ENCODE measurements at regions not wholly inside any gene's neighbourhood (a gene's known extent, or its start where the extent isn't known, plus 50 kb on each side); places are given as distances from the start of the nearest gene placed in this dataset.

DNA sequence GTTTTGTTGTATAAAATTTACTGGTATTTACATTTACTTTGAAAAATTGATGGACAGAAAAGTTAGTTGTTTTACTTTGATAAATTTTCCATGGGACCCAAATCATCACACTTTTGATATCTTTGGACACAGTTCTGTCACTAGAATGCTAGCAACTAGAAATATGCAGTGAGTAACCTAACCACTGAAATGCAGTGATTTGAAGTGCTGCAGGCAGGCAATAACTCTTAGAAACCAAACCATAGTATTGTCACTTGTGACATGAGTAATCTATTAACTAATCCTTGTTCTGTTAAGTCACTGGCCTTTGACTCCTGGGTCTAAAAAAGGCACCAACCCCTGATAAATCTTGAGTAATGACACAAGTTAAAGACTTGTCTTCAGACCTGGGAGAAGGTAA is 620.0 kb upstream of the ATXN8OS start:
- TF ChIP-seq, protein P1, sequence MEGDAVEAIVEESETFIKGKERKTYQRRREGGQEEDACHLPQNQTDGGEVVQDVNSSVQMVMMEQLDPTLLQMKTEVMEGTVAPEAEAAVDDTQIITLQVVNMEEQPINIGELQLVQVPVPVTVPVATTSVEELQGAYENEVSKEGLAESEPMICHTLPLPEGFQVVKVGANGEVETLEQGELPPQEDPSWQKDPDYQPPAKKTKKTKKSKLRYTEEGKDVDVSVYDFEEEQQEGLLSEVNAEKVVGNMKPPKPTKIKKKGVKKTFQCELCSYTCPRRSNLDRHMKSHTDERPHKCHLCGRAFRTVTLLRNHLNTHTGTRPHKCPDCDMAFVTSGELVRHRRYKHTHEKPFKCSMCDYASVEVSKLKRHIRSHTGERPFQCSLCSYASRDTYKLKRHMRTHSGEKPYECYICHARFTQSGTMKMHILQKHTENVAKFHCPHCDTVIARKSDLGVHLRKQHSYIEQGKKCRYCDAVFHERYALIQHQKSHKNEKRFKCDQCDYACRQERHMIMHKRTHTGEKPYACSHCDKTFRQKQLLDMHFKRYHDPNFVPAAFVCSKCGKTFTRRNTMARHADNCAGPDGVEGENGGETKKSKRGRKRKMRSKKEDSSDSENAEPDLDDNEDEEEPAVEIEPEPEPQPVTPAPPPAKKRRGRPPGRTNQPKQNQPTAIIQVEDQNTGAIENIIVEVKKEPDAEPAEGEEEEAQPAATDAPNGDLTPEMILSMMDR (IDR thresholded peaks at IDR 0.05), result no peak
- TF ChIP-seq, protein P2, sequence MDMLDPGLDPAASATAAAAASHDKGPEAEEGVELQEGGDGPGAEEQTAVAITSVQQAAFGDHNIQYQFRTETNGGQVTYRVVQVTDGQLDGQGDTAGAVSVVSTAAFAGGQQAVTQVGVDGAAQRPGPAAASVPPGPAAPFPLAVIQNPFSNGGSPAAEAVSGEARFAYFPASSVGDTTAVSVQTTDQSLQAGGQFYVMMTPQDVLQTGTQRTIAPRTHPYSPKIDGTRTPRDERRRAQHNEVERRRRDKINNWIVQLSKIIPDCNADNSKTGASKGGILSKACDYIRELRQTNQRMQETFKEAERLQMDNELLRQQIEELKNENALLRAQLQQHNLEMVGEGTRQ (IDR thresholded peaks at IDR 0.05), result no peak
- TF ChIP-seq, protein P3, sequence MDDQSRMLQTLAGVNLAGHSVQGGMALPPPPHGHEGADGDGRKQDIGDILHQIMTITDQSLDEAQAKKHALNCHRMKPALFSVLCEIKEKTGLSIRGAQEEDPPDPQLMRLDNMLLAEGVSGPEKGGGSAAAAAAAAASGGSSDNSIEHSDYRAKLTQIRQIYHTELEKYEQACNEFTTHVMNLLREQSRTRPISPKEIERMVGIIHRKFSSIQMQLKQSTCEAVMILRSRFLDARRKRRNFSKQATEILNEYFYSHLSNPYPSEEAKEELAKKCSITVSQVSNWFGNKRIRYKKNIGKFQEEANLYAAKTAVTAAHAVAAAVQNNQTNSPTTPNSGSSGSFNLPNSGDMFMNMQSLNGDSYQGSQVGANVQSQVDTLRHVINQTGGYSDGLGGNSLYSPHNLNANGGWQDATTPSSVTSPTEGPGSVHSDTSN (IDR thresholded peaks at IDR 0.05), result no peak
- TF ChIP-seq KDM5A (IDR thresholded peaks at IDR 0.05) (no peak), EP300 (IDR thresholded peaks at IDR 0.05) (no peak), POLR2A (IDR thresholded peaks at IDR 0.05; ENCODE audit: low read length) (no peak), CHD2 (IDR thresholded peaks at IDR 0.05; ENCODE audit: low read length, partially characterized antibody) (no peak)
- TF ChIP-seq, protein P4, sequence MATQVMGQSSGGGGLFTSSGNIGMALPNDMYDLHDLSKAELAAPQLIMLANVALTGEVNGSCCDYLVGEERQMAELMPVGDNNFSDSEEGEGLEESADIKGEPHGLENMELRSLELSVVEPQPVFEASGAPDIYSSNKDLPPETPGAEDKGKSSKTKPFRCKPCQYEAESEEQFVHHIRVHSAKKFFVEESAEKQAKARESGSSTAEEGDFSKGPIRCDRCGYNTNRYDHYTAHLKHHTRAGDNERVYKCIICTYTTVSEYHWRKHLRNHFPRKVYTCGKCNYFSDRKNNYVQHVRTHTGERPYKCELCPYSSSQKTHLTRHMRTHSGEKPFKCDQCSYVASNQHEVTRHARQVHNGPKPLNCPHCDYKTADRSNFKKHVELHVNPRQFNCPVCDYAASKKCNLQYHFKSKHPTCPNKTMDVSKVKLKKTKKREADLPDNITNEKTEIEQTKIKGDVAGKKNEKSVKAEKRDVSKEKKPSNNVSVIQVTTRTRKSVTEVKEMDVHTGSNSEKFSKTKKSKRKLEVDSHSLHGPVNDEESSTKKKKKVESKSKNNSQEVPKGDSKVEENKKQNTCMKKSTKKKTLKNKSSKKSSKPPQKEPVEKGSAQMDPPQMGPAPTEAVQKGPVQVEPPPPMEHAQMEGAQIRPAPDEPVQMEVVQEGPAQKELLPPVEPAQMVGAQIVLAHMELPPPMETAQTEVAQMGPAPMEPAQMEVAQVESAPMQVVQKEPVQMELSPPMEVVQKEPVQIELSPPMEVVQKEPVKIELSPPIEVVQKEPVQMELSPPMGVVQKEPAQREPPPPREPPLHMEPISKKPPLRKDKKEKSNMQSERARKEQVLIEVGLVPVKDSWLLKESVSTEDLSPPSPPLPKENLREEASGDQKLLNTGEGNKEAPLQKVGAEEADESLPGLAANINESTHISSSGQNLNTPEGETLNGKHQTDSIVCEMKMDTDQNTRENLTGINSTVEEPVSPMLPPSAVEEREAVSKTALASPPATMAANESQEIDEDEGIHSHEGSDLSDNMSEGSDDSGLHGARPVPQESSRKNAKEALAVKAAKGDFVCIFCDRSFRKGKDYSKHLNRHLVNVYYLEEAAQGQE (IDR thresholded peaks at IDR 0.05), result no peak
- TF ChIP-seq, protein P5, sequence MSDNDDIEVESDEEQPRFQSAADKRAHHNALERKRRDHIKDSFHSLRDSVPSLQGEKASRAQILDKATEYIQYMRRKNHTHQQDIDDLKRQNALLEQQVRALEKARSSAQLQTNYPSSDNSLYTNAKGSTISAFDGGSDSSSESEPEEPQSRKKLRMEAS (IDR thresholded peaks at IDR 0.05), result no peak
